ENCODE measurements at regions not wholly inside any gene's neighbourhood (a gene's known extent, or its start where the extent isn't known, plus 50 kb on each side); places are given as distances from the start of the nearest gene placed in this dataset.

DNA sequence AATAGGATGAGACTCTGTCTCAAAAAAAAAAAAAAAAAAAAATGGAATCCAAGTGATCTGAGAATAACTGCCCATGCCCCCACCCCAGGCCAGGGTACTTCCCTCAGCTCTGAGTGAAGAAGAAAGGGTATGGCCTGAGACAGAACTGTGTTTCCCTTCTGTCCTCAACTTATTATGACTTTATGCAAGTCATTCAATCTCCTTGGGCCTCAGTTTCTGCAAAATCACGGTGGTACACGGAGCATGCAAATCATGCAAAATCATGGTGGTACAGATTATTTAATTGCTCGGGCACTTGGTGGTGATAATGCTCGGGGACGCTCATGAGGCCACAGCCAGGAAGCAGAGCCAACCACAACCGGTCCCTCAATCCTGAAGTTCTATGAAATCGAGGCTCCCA lies 56.5 kb upstream of the TBX3 start:
- DNase-seq (ENCODE audit: low read depth): no peak

DNA sequence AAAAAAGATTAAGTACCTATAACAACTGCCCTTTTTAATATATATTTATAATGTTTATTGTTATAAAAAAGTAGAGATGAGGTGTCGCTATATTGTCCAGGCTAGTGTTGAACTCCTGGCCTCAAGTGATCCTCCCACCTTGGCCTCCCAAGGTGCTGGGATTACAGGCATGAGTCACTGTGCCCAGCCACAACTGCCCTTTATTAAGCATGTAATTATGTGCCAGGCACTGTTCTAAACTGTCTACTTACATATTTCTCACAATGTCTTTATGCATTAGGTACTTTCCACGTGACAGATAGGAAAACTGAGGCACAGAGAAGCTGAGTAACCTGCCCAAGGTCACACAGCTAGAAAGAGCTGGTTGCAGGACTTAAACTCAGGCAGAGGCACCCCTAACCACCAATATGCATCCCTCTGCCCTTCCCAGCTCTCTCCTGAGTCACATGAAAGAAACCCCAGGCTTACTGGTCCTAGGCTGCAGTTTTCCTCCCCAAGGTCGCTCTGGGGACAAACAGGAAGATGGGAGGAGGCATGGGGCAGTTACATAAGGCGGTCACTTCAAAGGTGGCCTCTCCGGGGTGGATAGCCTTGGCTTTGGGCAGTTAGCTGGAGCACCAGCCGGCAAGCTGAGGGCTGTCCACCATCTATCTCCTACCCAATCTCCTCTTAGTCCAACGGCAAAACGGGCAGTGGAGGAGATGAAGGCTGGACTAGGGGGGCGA lies 54.6 kb upstream of the TBX3 start:
- no peak for DNase-seq (ENCODE audit: low read depth)

DNA sequence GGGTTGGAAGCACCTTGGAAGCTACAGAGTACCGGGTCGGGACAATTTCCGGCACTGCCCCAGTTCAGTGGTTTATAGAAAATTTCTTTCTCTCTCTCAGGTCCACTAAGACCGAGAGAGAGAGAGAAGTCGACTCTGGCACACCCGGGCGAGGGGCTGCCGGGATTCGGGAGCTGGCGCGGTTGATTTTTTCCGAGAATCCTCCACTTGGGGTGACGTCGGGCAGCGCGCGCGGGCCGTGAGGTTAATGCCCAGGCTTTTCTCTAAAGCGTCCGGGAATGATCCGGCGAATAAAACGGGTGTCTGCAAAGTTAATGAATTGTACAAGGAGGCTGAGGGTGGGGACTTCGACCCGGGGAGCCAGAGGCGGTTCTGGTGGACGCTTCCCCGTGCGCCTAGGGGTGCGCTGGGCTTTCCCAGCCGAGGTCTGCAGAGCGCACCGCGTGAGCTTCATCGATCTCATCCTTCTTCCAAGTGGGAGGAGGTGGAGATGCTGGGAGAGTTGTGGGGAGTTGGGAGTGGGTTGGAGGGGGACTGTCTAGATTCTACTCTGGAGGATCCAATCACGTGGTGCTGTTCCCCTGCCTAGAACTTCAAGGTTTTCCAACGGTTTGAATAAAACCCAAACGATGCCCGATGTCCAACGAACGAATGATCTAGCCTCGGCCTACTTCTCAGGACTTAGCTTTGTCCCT lies 51.9 kb upstream of the TBX3 start:
- no peak for DNase-seq (ENCODE audit: low read depth)

DNA sequence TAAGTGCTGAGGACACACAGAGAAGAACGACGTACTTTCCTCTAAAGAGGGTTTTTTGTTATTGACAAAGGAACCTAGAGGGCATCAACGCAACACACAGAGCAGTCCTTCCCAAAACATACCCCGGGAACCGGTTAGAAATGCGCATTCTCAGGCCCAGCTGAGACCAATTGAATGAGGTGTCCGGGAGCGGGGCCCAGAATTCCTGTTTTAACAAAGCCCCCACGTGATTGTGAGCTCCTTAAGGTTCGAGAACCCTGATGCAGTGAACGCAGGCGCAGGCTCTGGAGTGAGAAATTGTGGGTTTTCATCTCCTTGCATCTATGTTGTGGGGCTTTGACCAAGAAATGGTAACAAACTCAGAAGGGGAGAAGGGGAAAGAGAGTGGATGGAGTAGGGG lies 51.0 kb upstream of the TBX3 start:
- no peak for DNase-seq (ENCODE audit: low read depth)

DNA sequence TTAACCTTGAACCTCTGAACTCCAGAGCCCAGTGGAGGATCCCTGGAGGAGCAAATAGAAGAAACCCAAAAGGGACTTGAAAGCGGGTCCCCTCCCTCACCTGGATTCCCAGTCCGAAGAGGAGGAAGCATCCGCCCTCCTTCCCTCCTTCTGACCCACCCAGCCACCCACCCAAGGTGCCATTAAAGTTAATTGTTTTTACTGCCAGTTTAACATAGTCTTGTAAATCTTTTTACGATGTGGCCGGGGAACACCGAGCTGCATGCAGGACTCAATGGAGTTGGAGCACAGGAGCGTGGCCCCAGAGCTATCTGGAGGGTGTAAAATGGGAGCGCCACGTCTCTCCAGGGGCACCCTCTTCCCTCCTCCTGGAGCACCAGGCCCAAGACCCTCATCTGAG lies 49.9 kb upstream of the TBX3 start:
- no peak for DNase-seq (ENCODE audit: low read depth)
